ENCODE measurements at regions not wholly inside any gene's neighbourhood (a gene's known extent, or its start where the extent isn't known, plus 50 kb on each side); places are given as distances from the start of the nearest gene placed in this dataset.

DNA sequence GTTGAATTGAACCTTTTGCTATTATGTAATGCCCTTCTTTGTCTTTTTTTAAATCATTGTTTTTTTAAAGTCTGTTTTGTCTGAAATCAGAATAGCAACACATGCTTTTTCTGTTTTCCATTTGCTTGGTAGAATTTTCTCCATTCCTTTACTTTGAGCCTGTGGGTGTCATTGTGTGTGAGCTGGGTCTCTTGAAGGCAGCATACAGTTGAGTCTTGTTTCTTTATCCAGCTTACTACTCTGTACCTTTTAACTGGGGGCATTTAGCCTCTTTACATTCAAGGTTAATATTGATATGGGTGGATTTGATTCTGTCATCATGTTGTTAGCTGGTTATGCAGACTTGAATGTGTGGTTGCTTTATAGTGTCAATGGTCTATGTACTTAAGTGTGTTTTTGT lies 292.0 kb downstream of the MAP2K4 start:
- no peak for TF ChIP-seq CBX5 (IDR thresholded peaks at IDR 0.05; ENCODE audit: low read depth)
- TF ChIP-seq TAF1 (IDR thresholded peaks at IDR 0.05; ENCODE audit: borderline replicate concordance, low read depth, low read length) = no peak
- TF ChIP-seq MXI1 (IDR thresholded peaks at IDR 0.05; ENCODE audit: low read depth, low read length) = no peak
- TF ChIP-seq ESRRA (IDR thresholded peaks at IDR 0.05; ENCODE audit: low read length) = no peak
- no peak for TF ChIP-seq STAT1 (conservative IDR thresholded peaks at IDR 0.05)
- TF ChIP-seq, protein P1, sequence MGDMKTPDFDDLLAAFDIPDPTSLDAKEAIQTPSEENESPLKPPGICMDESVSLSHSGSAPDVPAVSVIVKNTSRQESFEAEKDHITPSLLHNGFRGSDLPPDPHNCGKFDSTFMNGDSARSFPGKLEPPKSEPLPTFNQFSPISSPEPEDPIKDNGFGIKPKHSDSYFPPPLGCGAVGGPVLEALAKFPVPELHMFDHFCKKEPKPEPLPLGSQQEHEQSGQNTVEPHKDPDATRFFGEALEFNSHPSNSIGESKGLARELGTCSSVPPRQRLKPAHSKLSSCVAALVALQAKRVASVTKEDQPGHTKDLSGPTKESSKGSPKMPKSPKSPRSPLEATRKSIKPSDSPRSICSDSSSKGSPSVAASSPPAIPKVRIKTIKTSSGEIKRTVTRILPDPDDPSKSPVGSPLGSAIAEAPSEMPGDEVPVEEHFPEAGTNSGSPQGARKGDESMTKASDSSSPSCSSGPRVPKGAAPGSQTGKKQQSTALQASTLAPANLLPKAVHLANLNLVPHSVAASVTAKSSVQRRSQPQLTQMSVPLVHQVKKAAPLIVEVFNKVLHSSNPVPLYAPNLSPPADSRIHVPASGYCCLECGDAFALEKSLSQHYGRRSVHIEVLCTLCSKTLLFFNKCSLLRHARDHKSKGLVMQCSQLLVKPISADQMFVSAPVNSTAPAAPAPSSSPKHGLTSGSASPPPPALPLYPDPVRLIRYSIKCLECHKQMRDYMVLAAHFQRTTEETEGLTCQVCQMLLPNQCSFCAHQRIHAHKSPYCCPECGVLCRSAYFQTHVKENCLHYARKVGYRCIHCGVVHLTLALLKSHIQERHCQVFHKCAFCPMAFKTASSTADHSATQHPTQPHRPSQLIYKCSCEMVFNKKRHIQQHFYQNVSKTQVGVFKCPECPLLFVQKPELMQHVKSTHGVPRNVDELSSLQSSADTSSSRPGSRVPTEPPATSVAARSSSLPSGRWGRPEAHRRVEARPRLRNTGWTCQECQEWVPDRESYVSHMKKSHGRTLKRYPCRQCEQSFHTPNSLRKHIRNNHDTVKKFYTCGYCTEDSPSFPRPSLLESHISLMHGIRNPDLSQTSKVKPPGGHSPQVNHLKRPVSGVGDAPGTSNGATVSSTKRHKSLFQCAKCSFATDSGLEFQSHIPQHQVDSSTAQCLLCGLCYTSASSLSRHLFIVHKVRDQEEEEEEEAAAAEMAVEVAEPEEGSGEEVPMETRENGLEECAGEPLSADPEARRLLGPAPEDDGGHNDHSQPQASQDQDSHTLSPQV (IDR thresholded peaks at IDR 0.05) = no peak
- no peak for TF ChIP-seq EGR1 (IDR thresholded peaks at IDR 0.05; ENCODE audit: borderline replicate concordance in 1 of 2, low read depth in 2 of 2, low read length in 2 of 2)
- TF ChIP-seq EP300 (IDR thresholded peaks at IDR 0.05; ENCODE audit: borderline replicate concordance in 1 of 2, control insufficient read depth in 1 of 2, low read depth in 2 of 2, low read length in 2 of 2) = no peak
- no peak for TF ChIP-seq SREBF2 (IDR thresholded peaks at IDR 0.05; ENCODE audit: low read length)
- TF ChIP-seq EZH2 (IDR thresholded peaks at IDR 0.05; ENCODE audit: borderline replicate concordance, control insufficient read depth, low read depth, low read length) = no peak
- TF ChIP-seq, protein P2, sequence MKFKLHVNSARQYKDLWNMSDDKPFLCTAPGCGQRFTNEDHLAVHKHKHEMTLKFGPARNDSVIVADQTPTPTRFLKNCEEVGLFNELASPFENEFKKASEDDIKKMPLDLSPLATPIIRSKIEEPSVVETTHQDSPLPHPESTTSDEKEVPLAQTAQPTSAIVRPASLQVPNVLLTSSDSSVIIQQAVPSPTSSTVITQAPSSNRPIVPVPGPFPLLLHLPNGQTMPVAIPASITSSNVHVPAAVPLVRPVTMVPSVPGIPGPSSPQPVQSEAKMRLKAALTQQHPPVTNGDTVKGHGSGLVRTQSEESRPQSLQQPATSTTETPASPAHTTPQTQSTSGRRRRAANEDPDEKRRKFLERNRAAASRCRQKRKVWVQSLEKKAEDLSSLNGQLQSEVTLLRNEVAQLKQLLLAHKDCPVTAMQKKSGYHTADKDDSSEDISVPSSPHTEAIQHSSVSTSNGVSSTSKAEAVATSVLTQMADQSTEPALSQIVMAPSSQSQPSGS (IDR thresholded peaks at IDR 0.05; ENCODE audit: low read length) = no peak
- TF ChIP-seq, protein P3, sequence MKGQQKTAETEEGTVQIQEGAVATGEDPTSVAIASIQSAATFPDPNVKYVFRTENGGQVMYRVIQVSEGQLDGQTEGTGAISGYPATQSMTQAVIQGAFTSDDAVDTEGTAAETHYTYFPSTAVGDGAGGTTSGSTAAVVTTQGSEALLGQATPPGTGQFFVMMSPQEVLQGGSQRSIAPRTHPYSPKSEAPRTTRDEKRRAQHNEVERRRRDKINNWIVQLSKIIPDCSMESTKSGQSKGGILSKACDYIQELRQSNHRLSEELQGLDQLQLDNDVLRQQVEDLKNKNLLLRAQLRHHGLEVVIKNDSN (IDR thresholded peaks at IDR 0.05; ENCODE audit: borderline replicate concordance, extremely low read length, insufficient read depth, low read depth, low read length) = no peak
- TF ChIP-seq KLF5 (IDR thresholded peaks at IDR 0.05; ENCODE audit: partially characterized antibody) = no peak
- TF ChIP-seq RELA (IDR thresholded peaks at IDR 0.05; ENCODE audit: borderline replicate concordance, partially characterized antibody) = no peak
- TF ChIP-seq, protein P4, sequence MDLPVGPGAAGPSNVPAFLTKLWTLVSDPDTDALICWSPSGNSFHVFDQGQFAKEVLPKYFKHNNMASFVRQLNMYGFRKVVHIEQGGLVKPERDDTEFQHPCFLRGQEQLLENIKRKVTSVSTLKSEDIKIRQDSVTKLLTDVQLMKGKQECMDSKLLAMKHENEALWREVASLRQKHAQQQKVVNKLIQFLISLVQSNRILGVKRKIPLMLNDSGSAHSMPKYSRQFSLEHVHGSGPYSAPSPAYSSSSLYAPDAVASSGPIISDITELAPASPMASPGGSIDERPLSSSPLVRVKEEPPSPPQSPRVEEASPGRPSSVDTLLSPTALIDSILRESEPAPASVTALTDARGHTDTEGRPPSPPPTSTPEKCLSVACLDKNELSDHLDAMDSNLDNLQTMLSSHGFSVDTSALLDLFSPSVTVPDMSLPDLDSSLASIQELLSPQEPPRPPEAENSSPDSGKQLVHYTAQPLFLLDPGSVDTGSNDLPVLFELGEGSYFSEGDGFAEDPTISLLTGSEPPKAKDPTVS (IDR thresholded peaks at IDR 0.05; ENCODE audit: low read depth, low read length) = no peak
- Histone ChIP-seq H2AFZ (ENCODE audit: control insufficient read depth, low read depth, low read length) (no peak overlapping the region), H3K27ac (ENCODE audit: control insufficient read depth, insufficient read depth) (no peak overlapping the region), H3K9me3 (replicated peaks; ENCODE audit: control insufficient read depth, insufficient read depth, low read length) (no peaks in the 10 kb centered on the region; the same call in 1 of the 3 replicates), H4K20me1 (ENCODE audit: control insufficient read depth, insufficient read depth) (no peaks in the 10 kb centered on the region), H3K27me3 (replicated peaks in 1 of 2; ENCODE audit: control insufficient read depth in 2 of 2, insufficient read depth in 2 of 2, low read length in 1 of 2) (no peaks in the 10 kb centered on the region), H3K4me2 (ENCODE audit: control insufficient read depth, insufficient read depth) (no peak overlapping the region), H3K4me1 (ENCODE audit: control insufficient read depth, insufficient read depth, low read length) (no peaks in the 10 kb centered on the region), H3K4me3 (no peak overlapping the region), H3K9ac (ENCODE audit: control insufficient read depth, insufficient read depth, low read length) (no peak overlapping the region), H3K79me2 (ENCODE audit: control insufficient read depth, insufficient read depth, low read length) (no peaks in the 10 kb centered on the region), H3K36me3 (ENCODE audit: control insufficient read depth in 2 of 2, insufficient read depth in 2 of 2, low read length in 1 of 2) (no peaks in the 10 kb centered on the region)
- intact Hi-C loops (cut with micrococcal nuclease; ENCODE audit: unreplicated experiment) (loop anchor here (10.0 kb wide), 1 partner anchor 62 kb away; no protein-coding TSS in a partner anchor), in situ Hi-C loops (cut with MboI) (no loop called here)
- no peak for ATAC-seq
- no peak for DNase-seq (ENCODE audit: low read depth, low spot score)
- POLR2A ChIA-PET = no interaction called here
- no peak for FAIRE-seq
- SMC1A ChIA-PET (ENCODE audit: uncharacterized antibody, unreplicated experiment) = no interaction called here
- no TSS peak for BruUV-seq (replicated peaks)
- CTCF ChIA-PET = interaction anchor here (0.7 kb wide), 1 partner anchor 375 kb away, joined by 3 read pairs; no protein-coding TSS in a partner anchor
- RAD21 ChIA-PET (ENCODE audit: unreplicated experiment) = no interaction called here

Measured in GM12878 (cell line).